ENCODE measurements at regions not wholly inside any gene's neighbourhood (a gene's known extent, or its start where the extent isn't known, plus 50 kb on each side); places are given as distances from the start of the nearest gene placed in this dataset.

DNA sequence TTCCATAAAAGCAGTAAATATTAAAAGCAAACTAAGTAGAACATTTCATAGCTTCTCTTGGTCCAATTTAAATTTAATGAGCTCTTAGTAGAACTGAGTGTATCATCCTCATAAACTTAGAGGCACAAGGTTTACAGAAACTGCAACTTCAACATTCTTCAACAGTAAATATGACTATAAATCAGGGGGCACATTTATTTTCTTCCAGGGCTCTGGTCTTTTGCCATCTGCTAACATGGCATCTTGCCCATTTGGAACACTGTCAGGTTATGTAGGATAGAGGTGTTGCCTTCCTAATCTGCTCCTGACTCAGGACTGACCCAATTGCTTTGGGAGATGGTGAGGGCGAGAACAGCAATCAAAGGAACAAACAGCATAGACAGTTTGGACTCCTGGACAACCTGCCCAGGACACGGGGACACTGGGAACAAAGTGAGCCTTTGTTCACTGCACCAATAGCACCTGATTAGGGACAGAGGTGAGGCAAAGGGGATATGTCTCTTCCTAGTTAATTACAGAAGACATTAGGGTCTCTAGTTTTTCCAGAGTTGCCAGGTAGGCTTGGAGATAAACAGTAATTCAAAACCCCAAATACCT lies 610.2 kb upstream of the ROBO2 start:
- H3K27me3 ChIP-seq (replicated peaks in 1 of 4; ENCODE audit: control insufficient read depth in 3 of 4, extremely low read depth in 1 of 4, insufficient read depth in 3 of 4, low read length in 3 of 4): no peaks in the 10 kb centered on the region
- no peak overlapping the region for H4K8ac ChIP-seq (ENCODE audit: extremely low read depth, insufficient read depth, low read length)
- H2BK5ac ChIP-seq (ENCODE audit: low read depth, low read length): no peak overlapping the region
- no peak overlapping the region for H3K23ac ChIP-seq (ENCODE audit: insufficient read length)
- H3K9ac ChIP-seq (replicated peaks in 1 of 4; ENCODE audit: extremely low read depth in 1 of 4, low read depth in 3 of 4, low read length in 3 of 4): no peak overlapping the region
- H2BK12ac ChIP-seq (ENCODE audit: low read depth, low read length): no peak overlapping the region
- H2BK120ac ChIP-seq (replicated peaks; ENCODE audit: low read depth, low read length): no peak overlapping the region
- H3K27ac ChIP-seq (ENCODE audit: low read depth, low read length): no peak overlapping the region
- H4K91ac ChIP-seq (replicated peaks; ENCODE audit: insufficient read length, low read length): no peak overlapping the region
- no peaks in the 10 kb centered on the region for H4K20me1 ChIP-seq (replicated peaks in 1 of 2; ENCODE audit: control insufficient read depth in 1 of 2, insufficient read depth in 2 of 2, low read length in 2 of 2)
- WGBS, 2 experiments (ENCODE audit: extremely low coverage in 1 of 2, insufficient coverage in 1 of 2, insufficient read length in 1 of 2, insufficient replicate concordance in 2 of 2, low coverage in 1 of 2, low lambda C conversion rate in 2 of 2, missing lambda C conversion rate in 1 of 2): 98% methylated on average over 2 of the region's 2 CpGs; no CpG with 5 or more reads in 1 of the 2 experiments
- DNase-seq (ENCODE audit: low read depth in 1 of 2, low spot score in 2 of 2): no peak
- no peak overlapping the region for H2AFZ ChIP-seq (ENCODE audit: low read length)
- H3K4ac ChIP-seq (replicated peaks; ENCODE audit: insufficient read length, low read depth, low read length): no peak overlapping the region
- H3K4me3 ChIP-seq (ENCODE audit: extremely low read depth in 1 of 4, insufficient read depth in 2 of 4, low read depth in 3 of 4, low read length in 4 of 4): no peak overlapping the region
- FAIRE-seq: no peak
- no peak overlapping the region for H2BK20ac ChIP-seq (ENCODE audit: low read length)
- H3K23me2 ChIP-seq (ENCODE audit: low read depth, low read length): no peaks in the 10 kb centered on the region; the same call in 1 of the 2 replicates
- ChIA-PET CTCF (ENCODE audit: partially characterized antibody) (no interaction called here), POLR2A (ENCODE audit: partially characterized antibody) (no interaction called here)
- H4K5ac ChIP-seq (ENCODE audit: insufficient read length, low read depth, low read length): no peak overlapping the region
- no peak overlapping the region for H2BK15ac ChIP-seq (ENCODE audit: low read length)
- H3K4me1 ChIP-seq (replicated peaks in 1 of 4; ENCODE audit: control insufficient read depth in 3 of 4, insufficient read depth in 4 of 4, low read length in 3 of 4): no peaks in the 10 kb centered on the region
- H3K14ac ChIP-seq (ENCODE audit: insufficient read length): no peak overlapping the region
- no peak overlapping the region for H2AK5ac ChIP-seq (ENCODE audit: low read depth, low read length)
- no peaks in the 10 kb centered on the region for H3K79me2 ChIP-seq (ENCODE audit: control insufficient read depth in 1 of 2, insufficient read depth in 2 of 2, low read length in 2 of 2)
- no peaks in the 10 kb centered on the region for H3K36me3 ChIP-seq (ENCODE audit: control insufficient read depth in 2 of 4, insufficient read depth in 4 of 4, low read length in 3 of 4)
- H3K18ac ChIP-seq (ENCODE audit: extremely low read depth, low read length): no peak overlapping the region
- TF ChIP-seq SP2 (IDR thresholded peaks at IDR 0.05; ENCODE audit: low read length) (no peak), BRCA1 (IDR thresholded peaks at IDR 0.05; ENCODE audit: low read depth, low read length) (no peak), CHD1 (IDR thresholded peaks at IDR 0.05; ENCODE audit: low read depth, low read length) (no peak), POLR2A (IDR thresholded peaks at IDR 0.05; ENCODE audit: control extremely low read depth in 1 of 2, low read depth in 2 of 2, low read length in 2 of 2) (no peak), ATF2 (IDR thresholded peaks at IDR 0.05; ENCODE audit: low read length) (no peak), ASH2L (IDR thresholded peaks at IDR 0.05; ENCODE audit: low read length) (no peak), RBBP5 (IDR thresholded peaks at IDR 0.05; ENCODE audit: borderline replicate concordance, low read depth, low read length) (no peak), SUZ12 (IDR thresholded peaks at IDR 0.05; ENCODE audit: low read length) (no peak)
- TF ChIP-seq, protein P1, sequence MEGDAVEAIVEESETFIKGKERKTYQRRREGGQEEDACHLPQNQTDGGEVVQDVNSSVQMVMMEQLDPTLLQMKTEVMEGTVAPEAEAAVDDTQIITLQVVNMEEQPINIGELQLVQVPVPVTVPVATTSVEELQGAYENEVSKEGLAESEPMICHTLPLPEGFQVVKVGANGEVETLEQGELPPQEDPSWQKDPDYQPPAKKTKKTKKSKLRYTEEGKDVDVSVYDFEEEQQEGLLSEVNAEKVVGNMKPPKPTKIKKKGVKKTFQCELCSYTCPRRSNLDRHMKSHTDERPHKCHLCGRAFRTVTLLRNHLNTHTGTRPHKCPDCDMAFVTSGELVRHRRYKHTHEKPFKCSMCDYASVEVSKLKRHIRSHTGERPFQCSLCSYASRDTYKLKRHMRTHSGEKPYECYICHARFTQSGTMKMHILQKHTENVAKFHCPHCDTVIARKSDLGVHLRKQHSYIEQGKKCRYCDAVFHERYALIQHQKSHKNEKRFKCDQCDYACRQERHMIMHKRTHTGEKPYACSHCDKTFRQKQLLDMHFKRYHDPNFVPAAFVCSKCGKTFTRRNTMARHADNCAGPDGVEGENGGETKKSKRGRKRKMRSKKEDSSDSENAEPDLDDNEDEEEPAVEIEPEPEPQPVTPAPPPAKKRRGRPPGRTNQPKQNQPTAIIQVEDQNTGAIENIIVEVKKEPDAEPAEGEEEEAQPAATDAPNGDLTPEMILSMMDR (IDR thresholded peaks at IDR 0.05; ENCODE audit: control extremely low read depth in 1 of 3, insufficient read depth in 1 of 3, low read depth in 1 of 3, low read length in 3 of 3): no peak
- H3K9me3 ChIP-seq (ENCODE audit: insufficient read depth in 2 of 2, low read depth in 1 of 2, low read length in 1 of 2): no peaks in the 10 kb centered on the region
- no peaks in the 10 kb centered on the region for H3K79me1 ChIP-seq (ENCODE audit: low read depth, low read length)
- H3K56ac ChIP-seq (replicated peaks; ENCODE audit: insufficient read length, low read depth, low read length): no peak overlapping the region
- H3K4me2 ChIP-seq (ENCODE audit: insufficient read depth in 1 of 2, low read depth in 2 of 2, low read length in 2 of 2): no peak overlapping the region

All from H1 (cell line).